ENCODE measurements at regions not wholly inside any gene's neighbourhood (a gene's known extent, or its start where the extent isn't known, plus 50 kb on each side); places are given as distances from the start of the nearest gene placed in this dataset.

DNA sequence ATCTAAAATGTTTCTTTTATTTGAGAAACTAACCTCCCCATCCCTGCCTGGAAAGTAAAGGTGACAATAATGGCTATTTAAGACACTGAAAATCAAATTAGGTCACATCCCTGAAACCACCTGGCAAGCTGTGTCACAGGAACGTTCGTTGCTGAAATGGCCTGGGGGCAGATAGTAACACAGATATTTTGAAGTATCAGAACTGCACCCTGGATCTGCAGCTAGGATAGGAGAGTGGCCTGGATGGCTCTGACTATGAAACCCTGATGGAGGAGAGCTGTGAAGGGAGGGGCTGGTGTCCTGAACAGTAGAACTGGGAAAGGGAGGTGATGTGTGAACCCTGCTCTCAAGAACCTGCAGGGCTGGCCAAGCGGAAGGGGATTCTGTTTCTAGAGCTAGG, 648.3 kb upstream of the CFAP20DC start:
- Histone ChIP-seq H3K36me3 (no peaks in the 10 kb centered on the region), H3K27me3 (no peaks in the 10 kb centered on the region), H3K9me3 (no peaks in the 10 kb centered on the region), H3K4me3 (no peak overlapping the region)
- no peak for DNase-seq

DNA sequence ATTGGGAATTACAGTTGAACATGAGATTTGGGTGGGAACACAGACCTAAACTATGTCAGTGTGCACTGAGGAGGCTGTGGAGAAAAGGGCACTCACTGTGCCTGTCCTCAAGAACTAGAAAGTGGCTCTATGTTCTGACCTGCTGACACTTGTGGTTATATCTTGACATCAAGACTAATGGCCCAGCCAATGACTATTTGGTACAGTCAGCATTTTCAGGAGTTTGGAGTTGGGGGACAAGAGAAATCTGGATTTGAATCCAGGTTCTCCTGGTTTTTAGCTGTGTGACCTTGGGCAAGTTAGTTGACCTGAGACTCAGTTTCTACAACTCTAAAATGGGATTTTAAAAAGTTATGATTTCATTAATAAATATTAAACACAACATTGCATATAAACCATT, 647.0 kb upstream of the CFAP20DC start:
- no peak overlapping the region for H3K4me3 ChIP-seq
- H3K9me3 ChIP-seq: no peaks in the 10 kb centered on the region
- H3K27me3 ChIP-seq: no peaks in the 10 kb centered on the region
- no peak for DNase-seq
- H3K36me3 ChIP-seq: no peaks in the 10 kb centered on the region

DNA sequence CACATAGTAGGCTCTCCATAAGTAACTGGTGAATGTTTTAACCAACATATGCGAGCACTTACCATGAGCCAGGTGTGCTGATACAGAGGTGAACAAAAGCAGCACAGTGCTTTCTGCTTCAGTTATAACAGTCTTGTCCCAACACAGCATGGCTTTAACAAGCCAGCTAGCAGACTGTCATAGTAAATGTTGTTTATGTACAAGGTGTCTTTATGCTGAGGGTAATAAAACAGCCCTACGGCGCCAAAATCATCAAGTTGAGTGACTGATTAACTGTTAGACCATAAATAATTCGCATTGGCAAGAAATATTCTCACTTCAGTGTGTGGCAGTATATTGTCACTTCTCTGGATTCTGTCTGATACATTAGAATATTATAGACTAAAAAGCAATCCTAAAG, 646.0 kb upstream of the CFAP20DC start:
- DNase-seq: no peak
- Histone ChIP-seq H3K27me3 (no peaks in the 10 kb centered on the region), H3K4me3 (no peak overlapping the region), H3K36me3 (no peaks in the 10 kb centered on the region), H3K9me3 (no peaks in the 10 kb centered on the region)

DNA sequence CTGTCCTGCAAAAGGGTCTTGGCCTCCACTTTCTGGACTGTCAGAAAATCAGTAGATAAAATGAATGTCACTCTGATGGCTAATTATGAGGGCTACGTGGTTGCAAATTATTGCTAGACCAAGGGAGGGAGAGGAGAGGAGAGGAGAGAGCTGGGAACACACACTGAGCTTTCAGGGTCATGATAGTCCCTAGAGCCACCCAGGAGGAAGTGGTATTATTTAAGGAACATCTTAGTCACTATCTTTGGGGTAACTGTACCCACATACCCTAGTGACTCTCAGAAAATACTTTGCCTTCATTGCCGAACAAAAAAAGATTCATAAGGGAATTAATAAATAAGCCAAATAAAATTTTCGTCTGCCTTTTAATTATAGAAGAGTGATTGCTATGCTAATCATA, 642.3 kb upstream of the CFAP20DC start:
- H3K36me3 ChIP-seq: no peaks in the 10 kb centered on the region
- H3K9me3 ChIP-seq: no peaks in the 10 kb centered on the region
- H3K4me3 ChIP-seq: no peak overlapping the region
- DNase-seq: no peak
- H3K27me3 ChIP-seq: no peaks in the 10 kb centered on the region

DNA sequence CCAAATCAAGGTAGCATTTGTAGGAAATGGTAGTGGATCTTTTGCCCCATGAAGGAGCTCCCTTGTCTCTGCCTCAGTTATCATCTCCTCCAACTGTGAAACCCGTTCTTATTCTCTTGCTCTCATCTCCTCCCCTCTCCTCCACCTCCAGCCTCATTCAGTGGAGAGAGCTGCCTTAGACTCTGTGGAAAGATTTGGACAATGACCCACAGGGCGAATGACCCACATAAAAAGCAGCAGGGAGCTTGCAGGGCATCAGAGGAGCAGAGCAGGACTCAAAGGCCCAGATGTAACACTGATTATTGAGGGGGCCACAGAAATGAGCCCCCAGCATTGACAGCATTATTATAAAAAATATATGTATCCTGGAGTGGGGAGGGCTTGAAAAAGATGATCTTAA, 641.1 kb upstream of the CFAP20DC start:
- Histone ChIP-seq H3K27me3 (no peaks in the 10 kb centered on the region), H3K9me3 (no peaks in the 10 kb centered on the region), H3K36me3 (no peaks in the 10 kb centered on the region), H3K4me3 (no peak overlapping the region)
- no peak for DNase-seq

DNA sequence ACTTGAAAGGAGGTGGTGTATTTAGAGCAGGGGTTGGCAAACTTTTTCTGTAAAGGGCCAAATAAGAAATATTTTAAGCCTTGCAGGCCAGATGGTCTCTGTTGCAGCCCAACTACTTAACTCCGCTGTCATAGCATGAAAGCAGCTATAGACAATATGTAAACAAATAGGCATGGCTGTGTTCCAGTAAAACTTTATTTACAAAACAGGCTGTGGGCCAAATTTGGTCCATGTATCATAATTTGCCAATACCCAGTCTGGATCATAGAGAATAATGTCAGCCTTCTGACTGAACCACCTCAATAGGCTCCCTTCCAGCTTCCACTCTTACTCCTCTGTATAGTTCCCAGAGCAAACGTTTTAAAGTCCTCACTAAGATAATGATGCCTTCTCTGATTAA, 638.8 kb upstream of the CFAP20DC start:
- no peak for DNase-seq
- Histone ChIP-seq H3K36me3 (no peaks in the 10 kb centered on the region), H3K9me3 (no peaks in the 10 kb centered on the region)

DNA sequence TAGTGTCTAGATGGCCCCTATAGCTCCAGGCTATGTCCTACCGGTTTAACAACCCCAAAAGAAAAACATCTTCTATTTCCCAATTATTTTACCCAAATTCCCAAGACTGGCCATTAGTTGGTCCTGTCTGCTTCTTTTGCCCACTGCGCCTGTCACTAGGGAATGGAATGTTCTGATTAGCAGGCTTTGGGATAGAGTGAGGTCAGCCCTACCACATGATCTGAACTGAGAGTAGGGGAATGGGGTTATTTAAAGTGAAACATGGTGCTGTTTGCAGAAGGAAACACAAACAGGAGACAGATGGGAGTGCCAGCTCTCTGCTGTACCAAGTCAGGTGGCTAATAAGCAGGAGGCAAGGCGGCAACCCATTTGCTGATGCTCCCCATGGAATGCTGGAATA, 635.6 kb upstream of the CFAP20DC start:
- no peaks in the 10 kb centered on the region for H3K36me3 ChIP-seq
- no peak for DNase-seq
- no peak overlapping the region for H3K4me3 ChIP-seq
- H3K27me3 ChIP-seq: no peaks in the 10 kb centered on the region
- no peaks in the 10 kb centered on the region for H3K9me3 ChIP-seq

More for the DNA sequence above, 638.8 kb upstream of the CFAP20DC start:
- no peaks in the 10 kb centered on the region for H3K27me3 ChIP-seq
- H3K4me3 ChIP-seq: no peak overlapping the region

DNA sequence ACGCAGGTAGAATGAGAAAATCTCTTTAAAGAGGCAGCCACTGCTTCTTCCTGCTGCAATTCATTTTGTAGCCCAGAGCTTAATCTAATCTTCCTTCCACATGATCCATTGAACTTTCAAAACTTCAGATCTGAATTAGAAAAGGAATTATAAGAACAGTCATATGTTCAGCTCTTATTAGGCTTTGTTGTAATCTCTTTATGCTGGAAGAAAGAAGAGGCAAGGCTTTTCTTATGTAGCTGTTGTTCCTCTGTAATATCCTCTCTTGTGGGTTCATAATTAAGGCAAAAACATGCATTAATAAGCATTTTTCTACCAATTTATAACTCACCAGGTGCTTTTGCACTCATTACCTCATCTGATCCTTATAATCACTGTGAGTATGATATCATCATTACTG, 634.9 kb upstream of the CFAP20DC start:
- DNase-seq: no peak

DNA sequence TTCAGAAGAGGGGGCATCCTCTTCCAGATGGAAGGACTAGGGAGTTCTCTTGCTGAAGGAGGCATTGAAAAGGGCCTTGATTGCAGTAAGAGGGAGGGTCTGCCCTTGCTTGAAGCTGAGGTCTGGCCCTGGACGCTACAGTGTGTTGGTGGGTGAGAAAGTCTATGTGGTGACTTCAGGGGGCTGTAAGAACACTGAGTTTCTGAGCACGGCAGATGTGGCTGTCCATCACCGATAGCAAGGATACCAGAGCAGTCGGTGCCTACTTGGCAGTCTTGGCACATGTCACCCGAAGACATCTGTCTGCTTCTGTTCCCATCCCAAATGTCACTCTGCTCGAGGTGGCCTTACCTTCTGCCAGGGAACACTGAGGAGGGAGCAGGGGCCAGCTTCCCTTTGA, 631.1 kb upstream of the CFAP20DC start:
- Histone ChIP-seq H3K36me3 (no peaks in the 10 kb centered on the region), H3K27me3 (no peaks in the 10 kb centered on the region), H3K9me3 (no peaks in the 10 kb centered on the region), H3K4me3 (no peak overlapping the region)
- DNase-seq: no peak

More for the DNA sequence above, 634.9 kb upstream of the CFAP20DC start:
- H3K27me3 ChIP-seq: no peaks in the 10 kb centered on the region
- no peaks in the 10 kb centered on the region for H3K36me3 ChIP-seq
- no peaks in the 10 kb centered on the region for H3K9me3 ChIP-seq
- no peak overlapping the region for H3K4me3 ChIP-seq

DNA sequence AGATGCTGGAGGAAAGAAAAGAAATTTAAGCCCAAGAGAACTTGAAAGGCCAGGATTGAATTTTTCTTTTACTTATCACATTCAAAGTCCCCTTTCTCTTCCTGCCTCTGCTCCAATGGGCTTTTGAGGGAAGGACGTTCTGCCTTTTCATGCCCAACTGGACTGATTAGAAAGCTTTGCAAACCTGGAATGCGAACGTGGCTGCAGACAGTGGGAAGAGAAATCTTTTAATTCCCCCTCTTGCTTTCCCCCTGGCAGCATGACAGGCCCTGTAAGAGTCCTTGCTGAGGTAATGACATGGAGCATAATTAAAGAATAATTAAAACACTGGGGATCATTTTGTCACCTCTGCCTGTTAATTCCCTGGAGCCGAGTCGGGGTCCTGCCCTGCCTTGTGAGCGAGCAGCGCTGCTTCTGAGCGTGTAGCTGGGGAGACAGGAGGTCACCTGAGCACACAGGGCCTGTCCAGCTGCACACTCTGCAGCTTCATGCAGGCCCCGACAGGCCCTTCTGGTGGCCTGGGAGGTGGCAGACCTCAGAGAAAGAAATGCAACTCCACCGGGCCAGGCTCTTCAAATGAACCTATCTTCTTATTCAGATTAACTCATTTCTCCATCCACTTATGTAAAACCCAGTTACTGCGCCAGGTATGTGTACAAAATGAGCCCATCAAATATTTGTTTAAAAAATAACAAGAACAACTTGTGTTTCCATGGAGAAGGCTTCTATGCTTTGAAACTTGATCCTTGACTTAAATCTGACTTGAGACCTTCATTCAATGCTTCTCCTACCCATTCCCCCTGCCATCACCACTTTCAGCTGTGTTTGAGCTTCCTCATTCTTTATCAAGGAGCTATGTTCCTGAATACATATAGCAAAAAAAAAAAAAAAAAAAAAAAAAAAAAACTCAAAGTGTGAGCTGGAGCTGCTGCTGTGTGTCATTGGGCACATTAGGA, 628.2 kb upstream of the CFAP20DC start:
- H3K36me3 ChIP-seq: no peaks in the 10 kb centered on the region
- no peak for DNase-seq
- no peaks in the 10 kb centered on the region for H3K27me3 ChIP-seq
- no peaks in the 10 kb centered on the region for H3K9me3 ChIP-seq
- no peak overlapping the region for H3K4me3 ChIP-seq

DNA sequence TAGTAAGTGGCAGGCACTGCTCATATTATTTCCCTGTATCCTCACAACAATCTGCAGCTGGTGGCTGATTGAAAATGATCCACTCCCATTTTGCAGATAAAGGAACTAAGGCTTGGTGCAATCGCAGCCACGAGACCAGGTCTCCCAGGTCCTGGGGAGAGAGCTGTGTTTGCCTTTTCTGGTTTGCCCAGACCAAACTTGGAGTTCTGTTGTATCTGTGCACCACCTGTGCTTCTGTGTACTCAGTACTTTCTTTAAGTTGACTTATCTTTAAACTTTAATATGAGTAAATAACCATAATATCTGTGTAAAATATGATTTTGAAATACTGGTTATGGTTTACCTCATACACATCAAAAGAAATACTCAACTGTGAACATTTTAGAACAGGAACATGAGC, 625.7 kb upstream of the CFAP20DC start:
- DNase-seq: no peak
- Histone ChIP-seq H3K27me3 (no peaks in the 10 kb centered on the region), H3K36me3 (no peaks in the 10 kb centered on the region), H3K9me3 (no peaks in the 10 kb centered on the region), H3K4me3 (no peak overlapping the region)

DNA sequence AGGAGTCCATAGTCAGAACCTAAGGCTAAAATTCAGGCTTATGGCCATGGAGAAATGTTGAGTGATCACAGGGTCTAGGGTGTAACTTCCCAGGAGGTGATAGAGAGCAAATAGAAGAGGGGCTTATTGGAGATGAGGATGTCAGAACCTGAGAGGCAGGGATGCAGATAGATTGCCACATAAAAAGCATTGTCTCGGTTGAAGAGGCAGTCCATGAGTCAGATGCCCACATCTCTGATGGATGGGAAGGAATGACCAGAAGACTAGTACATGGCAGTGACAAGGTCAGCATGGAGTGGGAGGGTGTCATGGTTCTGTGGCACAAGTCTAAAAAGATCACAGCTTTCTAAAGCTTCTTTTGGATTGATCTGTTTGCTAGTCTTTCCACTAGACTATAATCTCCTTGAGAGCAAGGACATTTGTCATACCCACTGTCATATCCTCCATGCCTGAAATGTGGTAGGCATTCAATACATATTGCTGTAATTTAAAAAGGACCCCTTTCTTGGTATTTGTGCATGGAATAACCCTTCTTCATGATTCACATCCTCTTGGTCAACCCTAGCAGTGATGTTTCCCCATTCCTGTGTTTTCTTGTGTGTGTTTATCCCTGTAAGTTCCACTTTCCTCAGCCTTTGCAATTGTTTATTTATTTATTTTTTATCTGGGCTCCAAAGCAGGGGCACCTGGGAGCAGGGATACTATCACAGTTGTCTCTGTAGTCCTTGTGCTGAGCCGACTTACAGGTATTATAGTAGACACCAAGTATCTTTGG, 613.4 kb upstream of the CFAP20DC start:
- H3K9me3 ChIP-seq: no peaks in the 10 kb centered on the region
- no peak overlapping the region for H3K4me3 ChIP-seq
- H3K27me3 ChIP-seq: no peaks in the 10 kb centered on the region
- H3K36me3 ChIP-seq: no peaks in the 10 kb centered on the region
- DNase-seq: no peak

DNA sequence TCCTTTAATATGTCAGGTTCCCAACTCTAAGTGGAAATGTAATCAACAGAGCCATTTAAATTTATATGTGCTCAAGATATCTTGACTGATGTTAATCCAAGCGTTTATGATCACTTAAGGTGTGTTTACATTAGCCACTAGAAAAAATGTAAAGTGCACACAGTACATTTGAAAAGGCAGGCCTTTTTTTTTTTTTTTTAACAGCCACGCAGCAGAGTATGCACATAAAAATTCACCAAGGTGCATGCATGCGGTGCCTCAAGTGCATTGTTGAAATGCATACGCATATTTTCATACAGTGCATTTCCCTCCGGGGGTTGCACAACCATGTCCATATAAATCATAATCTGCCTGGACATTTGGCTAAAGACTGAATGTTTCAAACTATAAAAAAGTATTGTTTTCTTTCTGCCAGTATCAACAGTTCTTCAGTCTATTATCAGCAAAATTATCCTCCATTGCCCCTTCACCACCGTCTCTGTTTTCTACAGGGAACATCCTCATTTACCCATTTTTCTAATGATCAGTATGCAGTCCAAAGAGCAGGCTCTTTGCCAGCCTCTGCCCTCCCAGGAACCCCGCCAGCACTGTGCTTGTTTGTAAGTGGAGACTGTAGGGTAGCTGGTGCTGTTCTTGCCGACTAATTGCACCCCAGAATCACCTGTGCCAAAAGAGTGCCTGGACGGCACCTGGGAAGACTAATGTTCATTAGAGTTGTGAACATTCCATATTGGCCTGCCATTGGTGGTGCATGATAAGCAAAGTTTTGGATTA, 611.2 kb upstream of the CFAP20DC start:
- Histone ChIP-seq H3K27me3 (no peaks in the 10 kb centered on the region), H3K4me3 (no peak overlapping the region), H3K36me3 (no peaks in the 10 kb centered on the region), H3K9me3 (no peaks in the 10 kb centered on the region)
- DNase-seq: no peak

DNA sequence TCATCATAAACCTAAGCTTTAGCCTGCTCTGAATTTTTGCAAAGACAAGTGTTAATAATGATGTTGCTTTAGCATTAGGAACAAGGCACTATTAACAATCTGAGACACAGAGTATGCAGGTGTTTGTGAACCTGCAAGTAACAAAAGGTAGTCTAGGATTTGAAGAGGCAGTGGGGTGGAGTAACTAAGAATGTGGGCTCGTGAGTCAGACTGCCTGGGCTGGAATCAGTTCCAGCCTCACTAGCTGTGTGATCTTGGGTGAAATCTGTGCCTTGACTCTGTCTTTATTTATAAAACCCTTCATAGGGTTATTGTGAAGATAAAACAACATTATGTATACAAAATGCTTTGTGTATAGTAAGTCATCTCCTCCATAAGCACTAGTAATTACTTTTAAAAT, 610.6 kb upstream of the CFAP20DC start:
- H3K9me3 ChIP-seq: no peaks in the 10 kb centered on the region
- DNase-seq: no peak
- H3K4me3 ChIP-seq: no peak overlapping the region
- H3K36me3 ChIP-seq: no peaks in the 10 kb centered on the region
- no peaks in the 10 kb centered on the region for H3K27me3 ChIP-seq

DNA sequence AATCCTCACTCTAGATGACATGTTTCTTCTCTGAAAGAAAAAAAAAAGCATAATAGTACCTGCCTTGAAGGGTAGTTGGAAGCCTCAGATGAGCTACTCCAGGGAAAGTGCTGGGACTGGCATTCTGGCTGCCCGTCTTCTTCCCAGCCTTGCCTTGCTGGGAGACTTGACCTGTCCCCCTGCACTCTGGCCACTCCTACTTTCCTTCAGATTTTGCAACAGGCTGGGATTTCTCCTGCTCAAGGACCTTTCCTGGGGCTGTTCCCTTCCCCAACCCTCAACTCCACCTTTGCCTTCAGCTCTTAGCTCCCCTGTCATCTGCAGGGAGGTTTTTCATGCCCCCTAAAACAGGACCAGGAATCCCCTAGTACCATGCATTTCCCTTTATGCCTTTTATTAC, 609.9 kb upstream of the CFAP20DC start:
- DNase-seq: no peak
- no peak overlapping the region for H3K4me3 ChIP-seq
- H3K36me3 ChIP-seq: no peaks in the 10 kb centered on the region
- no peaks in the 10 kb centered on the region for H3K27me3 ChIP-seq
- H3K9me3 ChIP-seq: no peaks in the 10 kb centered on the region

DNA sequence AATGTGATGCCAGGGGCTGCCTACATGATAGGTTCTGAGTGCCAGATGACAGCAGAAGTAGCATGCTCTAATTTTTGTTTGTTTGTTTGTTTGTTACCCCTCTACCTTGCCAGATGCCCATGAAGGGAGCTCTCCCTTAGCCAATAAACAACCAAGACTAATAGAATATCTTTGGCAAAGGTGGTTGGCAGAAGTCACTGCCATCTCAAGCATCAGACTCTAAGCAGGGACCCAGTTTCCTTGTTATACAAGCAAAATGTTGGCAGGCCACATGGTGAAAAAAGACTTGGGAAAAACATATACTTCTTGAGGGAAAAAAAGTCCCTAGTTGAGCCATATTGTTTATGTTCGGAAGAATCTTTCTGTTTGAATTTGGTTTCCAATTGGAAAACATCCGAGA, 609.0 kb upstream of the CFAP20DC start:
- H3K4me3 ChIP-seq: no peak overlapping the region
- DNase-seq: no peak
- H3K9me3 ChIP-seq: no peaks in the 10 kb centered on the region
- H3K36me3 ChIP-seq: no peaks in the 10 kb centered on the region
- no peaks in the 10 kb centered on the region for H3K27me3 ChIP-seq

DNA sequence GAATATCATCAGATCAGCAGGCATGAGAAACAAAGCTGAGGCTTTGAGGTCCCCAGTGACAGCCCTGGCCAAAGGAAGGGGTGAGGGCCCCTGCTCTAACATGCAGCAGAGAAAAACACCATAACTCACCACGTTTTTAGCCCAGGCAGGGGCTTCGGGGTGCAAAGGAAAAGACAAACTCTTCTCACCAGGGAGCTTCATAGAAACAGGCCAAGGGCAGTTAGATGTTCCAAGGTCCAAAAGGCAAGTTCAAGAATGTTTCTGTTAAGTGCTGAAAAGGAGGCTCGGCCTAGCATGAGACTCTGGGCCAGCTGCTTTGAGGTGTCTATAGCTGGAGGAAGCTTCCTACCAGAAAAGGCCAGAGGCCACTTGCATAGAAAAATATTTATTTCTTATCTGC, 608.4 kb upstream of the CFAP20DC start:
- H3K9me3 ChIP-seq: no peaks in the 10 kb centered on the region
- H3K36me3 ChIP-seq: no peaks in the 10 kb centered on the region
- H3K27me3 ChIP-seq: no peaks in the 10 kb centered on the region
- no peak for DNase-seq
- H3K4me3 ChIP-seq: no peak overlapping the region

Data from MG63 (cell line).